ENCODE measurements at regions not wholly inside any gene's neighbourhood (a gene's known extent, or its start where the extent isn't known, plus 50 kb on each side); places are given as distances from the start of the nearest gene placed in this dataset.

- no peak for TF ChIP-seq CTCF (IDR thresholded peaks at IDR 0.05; ENCODE audit: low read depth, low read length)
- TF ChIP-seq POLR2A (IDR thresholded peaks at IDR 0.05; ENCODE audit: extremely low read depth, insufficient read length) = no peak
- TF ChIP-seq MAX (IDR thresholded peaks at IDR 0.05; ENCODE audit: low read depth, low read length) = no peak
Observed at GRCh38 chr18:44125446-44125845, 555.2 kb upstream of the SETBP1 start.
